ENCODE measurements at regions not wholly inside any gene's neighbourhood (a gene's known extent, or its start where the extent isn't known, plus 50 kb on each side); places are given as distances from the start of the nearest gene placed in this dataset.
A peak's percentile ranks its signal among the peaks of the same experiment; 100 is the strongest.

DNA sequence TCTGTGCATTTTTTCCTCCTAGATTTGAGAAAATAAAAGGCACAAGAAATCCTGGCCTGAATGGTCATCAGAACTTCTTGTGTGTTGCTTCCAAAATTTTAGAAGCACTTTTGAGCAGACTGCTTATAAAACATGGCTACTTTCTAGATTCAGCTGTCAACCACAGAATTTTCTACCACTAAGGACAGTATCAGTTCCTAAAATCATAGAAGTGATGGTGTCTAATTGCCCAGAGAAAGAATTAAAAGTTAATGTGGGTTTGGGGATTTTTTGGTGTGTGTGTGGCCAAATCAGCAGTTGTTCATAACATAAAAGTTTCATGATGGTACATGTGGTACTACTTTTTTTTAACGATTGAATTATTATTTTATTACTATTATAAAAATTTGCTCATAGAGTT lies 171.4 kb upstream of the SNX7 start (continued):
- TF ChIP-seq, protein P1, sequence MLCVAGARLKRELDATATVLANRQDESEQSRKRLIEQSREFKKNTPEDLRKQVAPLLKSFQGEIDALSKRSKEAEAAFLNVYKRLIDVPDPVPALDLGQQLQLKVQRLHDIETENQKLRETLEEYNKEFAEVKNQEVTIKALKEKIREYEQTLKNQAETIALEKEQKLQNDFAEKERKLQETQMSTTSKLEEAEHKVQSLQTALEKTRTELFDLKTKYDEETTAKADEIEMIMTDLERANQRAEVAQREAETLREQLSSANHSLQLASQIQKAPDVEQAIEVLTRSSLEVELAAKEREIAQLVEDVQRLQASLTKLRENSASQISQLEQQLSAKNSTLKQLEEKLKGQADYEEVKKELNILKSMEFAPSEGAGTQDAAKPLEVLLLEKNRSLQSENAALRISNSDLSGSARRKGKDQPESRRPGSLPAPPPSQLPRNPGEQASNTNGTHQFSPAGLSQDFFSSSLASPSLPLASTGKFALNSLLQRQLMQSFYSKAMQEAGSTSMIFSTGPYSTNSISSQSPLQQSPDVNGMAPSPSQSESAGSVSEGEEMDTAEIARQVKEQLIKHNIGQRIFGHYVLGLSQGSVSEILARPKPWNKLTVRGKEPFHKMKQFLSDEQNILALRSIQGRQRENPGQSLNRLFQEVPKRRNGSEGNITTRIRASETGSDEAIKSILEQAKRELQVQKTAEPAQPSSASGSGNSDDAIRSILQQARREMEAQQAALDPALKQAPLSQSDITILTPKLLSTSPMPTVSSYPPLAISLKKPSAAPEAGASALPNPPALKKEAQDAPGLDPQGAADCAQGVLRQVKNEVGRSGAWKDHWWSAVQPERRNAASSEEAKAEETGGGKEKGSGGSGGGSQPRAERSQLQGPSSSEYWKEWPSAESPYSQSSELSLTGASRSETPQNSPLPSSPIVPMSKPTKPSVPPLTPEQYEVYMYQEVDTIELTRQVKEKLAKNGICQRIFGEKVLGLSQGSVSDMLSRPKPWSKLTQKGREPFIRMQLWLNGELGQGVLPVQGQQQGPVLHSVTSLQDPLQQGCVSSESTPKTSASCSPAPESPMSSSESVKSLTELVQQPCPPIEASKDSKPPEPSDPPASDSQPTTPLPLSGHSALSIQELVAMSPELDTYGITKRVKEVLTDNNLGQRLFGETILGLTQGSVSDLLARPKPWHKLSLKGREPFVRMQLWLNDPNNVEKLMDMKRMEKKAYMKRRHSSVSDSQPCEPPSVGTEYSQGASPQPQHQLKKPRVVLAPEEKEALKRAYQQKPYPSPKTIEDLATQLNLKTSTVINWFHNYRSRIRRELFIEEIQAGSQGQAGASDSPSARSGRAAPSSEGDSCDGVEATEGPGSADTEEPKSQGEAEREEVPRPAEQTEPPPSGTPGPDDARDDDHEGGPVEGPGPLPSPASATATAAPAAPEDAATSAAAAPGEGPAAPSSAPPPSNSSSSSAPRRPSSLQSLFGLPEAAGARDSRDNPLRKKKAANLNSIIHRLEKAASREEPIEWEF (IDR thresholded peaks at IDR 0.05; ENCODE audit: insufficient replicate concordance, low read depth, low read length) = no peak
- TF ChIP-seq CEBPZ (IDR thresholded peaks at IDR 0.05; ENCODE audit: low read depth, low read length) (no peak), FOS (IDR thresholded peaks at IDR 0.05; ENCODE audit: borderline replicate concordance, extremely low read depth, insufficient read length) (no peak), SMAD1 (IDR thresholded peaks at IDR 0.05; ENCODE audit: low read depth, partially characterized antibody) (no peak), LARP7 (IDR thresholded peaks at IDR 0.05) (no peak), CBFB (IDR thresholded peaks at IDR 0.05; ENCODE audit: low read depth) (no peak), BCL11A (IDR thresholded peaks at IDR 0.05; ENCODE audit: low read depth, low read length) (peak; percentile 97)

Measured in GM12878 (cell line).